Neural cell (in vitro differentiated cells): ENCODE measurements at regions not wholly inside any gene's neighbourhood (a gene's known extent, or its start where the extent isn't known, plus 50 kb on each side); places are given as distances from the start of the nearest gene placed in this dataset.

Experiments
- CTCF ChIP-seq: fragments of 450-650 bp; IDR thresholded peaks from 2 replicates; pipeline ENCODE4 v1.5.1; 2014; ENCODE audit warnings: antibody characterized with exemption, mild to moderate bottlenecking, moderate library complexity; ENCODE audit not compliant: poor library complexity, severe bottlenecking
- EZH2 ChIP-seq: fragments of 200-600, 300-800 bp; shearing (Covaris generic), sonication (generic); IDR thresholded peaks from 2 replicates; pipeline ENCODE4 v1.6.1; 2014; ENCODE audit warnings: antibody characterized with exemption, low read length, borderline replicate concordance, mild to moderate bottlenecking; ENCODE audit not compliant: insufficient read depth, poor library complexity, severe bottlenecking
- RAD21 ChIP-seq: fragments of 450-650 bp; conservative IDR thresholded peaks from 2 replicates; pipeline ENCODE4 v1.6.1; 2014; ENCODE audit warnings: antibody characterized with exemption, mild to moderate bottlenecking, moderate library complexity
- REST ChIP-seq: IDR thresholded peaks from 2 replicates; pipeline ENCODE4 v1.6.1; 2012; ENCODE audit warnings: borderline replicate concordance

DNA sequence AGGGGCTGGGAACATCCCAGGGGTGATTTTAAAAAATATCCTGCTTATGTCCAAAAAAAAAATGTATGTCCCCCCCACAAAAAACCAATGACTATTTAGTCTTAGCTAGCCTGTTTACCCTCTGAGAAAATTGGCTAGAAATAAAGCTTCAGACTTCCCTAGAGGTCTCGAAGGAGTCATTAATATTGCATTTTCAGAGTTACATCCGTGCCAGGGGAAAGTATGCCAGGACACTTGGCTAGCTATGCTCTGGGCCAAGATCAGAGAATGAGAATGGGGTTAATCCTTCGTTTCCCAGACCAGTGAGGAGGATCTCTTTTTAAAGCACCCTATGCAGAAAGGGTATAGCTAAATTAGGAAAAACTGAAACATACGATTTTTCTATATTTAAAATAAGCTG is 183.6 kb downstream of the MC4R start:
- TF ChIP-seq CTCF (no peak), REST (no peak), EZH2 (no peak), RAD21 (no peak)
